ENCODE measurements at regions not wholly inside any gene's neighbourhood (a gene's known extent, or its start where the extent isn't known, plus 50 kb on each side); places are given as distances from the start of the nearest gene placed in this dataset.

DNA sequence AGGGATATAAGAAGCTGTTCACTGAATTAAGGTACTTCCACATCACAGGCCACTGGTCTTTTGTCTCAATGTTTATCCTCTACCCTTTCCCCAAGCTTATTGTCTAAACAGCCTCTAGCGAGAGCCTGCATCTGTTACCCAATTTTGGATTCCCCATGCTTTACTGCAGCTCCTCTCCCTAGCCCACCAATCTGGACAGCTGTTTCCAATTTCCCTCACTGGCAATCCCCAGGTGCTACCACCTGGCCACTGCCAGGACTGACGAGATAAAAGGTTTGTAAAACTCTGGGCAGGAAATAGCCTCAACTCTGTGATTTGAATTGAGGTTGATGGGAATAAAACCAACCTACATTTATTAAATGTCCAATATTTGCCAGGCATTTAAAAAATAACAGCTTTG, 58.0 kb upstream of the TEX9 start:
- Histone ChIP-seq H3K9me2 (ENCODE audit: insufficient read depth, low read length) (no peaks in the 10 kb centered on the region), H3K4me1 (ENCODE audit: insufficient read depth, low read length, poor library complexity, severe bottlenecking) (no peaks in the 10 kb centered on the region), H4K20me1 (ENCODE audit: insufficient read depth, low read length) (no peaks in the 10 kb centered on the region), H3K27ac (ENCODE audit: low read depth, low read length, poor library complexity, severe bottlenecking) (no peak overlapping the region), H3K9me3 (ENCODE audit: low read length) (peaks cover 8% of the 10 kb centered on the region), H3K79me2 (ENCODE audit: insufficient read depth, low read depth, low read length) (no peaks in the 10 kb centered on the region), H3K4me3 (ENCODE audit: low read depth, low read length, poor library complexity, severe bottlenecking) (no peak overlapping the region), H3K36me3 (ENCODE audit: insufficient read depth, low read length) (no peaks in the 10 kb centered on the region), H3K4me2 (ENCODE audit: low read length) (no peak overlapping the region), H2AFZ (ENCODE audit: low read length) (no peak overlapping the region)
- DNase-seq (ENCODE audit: low spot score): no peak
- no TSS peak for BruUV-seq (replicated peaks)
- ChIA-PET POLR2A (interaction anchor here (1.3 kb wide), 1 partner anchor 10 kb away, joined by 3 read pairs; no protein-coding TSS in a partner anchor), CTCF (ENCODE audit: unreplicated experiment) (no interaction called here)
- intact Hi-C loops (cut with micrococcal nuclease; ENCODE audit: unreplicated experiment): no loop called here
- TF ChIP-seq, protein P1, sequence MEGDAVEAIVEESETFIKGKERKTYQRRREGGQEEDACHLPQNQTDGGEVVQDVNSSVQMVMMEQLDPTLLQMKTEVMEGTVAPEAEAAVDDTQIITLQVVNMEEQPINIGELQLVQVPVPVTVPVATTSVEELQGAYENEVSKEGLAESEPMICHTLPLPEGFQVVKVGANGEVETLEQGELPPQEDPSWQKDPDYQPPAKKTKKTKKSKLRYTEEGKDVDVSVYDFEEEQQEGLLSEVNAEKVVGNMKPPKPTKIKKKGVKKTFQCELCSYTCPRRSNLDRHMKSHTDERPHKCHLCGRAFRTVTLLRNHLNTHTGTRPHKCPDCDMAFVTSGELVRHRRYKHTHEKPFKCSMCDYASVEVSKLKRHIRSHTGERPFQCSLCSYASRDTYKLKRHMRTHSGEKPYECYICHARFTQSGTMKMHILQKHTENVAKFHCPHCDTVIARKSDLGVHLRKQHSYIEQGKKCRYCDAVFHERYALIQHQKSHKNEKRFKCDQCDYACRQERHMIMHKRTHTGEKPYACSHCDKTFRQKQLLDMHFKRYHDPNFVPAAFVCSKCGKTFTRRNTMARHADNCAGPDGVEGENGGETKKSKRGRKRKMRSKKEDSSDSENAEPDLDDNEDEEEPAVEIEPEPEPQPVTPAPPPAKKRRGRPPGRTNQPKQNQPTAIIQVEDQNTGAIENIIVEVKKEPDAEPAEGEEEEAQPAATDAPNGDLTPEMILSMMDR (conservative IDR thresholded peaks at IDR 0.05; ENCODE audit: low read length): no peak
- no peak for TF ChIP-seq EZH2phosphoT487 (IDR thresholded peaks at IDR 0.05; ENCODE audit: borderline replicate concordance, low read depth, low read length)

DNA sequence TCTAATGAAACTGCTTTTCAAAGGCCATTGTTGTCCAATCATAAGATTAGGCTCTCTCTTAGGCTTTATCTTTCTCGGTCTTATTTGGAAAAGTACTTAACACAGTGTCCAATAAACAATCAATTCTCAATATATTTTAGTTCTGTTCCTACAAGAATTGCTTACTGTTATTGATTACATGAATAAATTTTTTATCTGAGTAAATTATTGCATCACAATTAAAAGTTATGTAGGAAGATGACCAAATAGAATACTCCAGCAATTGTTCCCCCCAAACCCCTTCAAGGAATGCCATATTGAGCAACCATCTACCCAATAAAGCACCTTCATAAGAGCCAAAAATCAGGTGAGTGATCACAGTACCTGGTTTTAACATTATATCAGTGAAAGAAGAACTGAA, 55.0 kb upstream of the RFX7 start:
- BruUV-seq (replicated peaks): no TSS peak
- no peak overlapping the region for H3K4me2 ChIP-seq (ENCODE audit: low read length)
- no peak for DNase-seq (ENCODE audit: low spot score)
- ChIA-PET POLR2A (interaction anchor here (0.5 to 1.9 kb wide), 2 partner anchors 9 to 837 kb away, joined by 4 to 7 read pairs; no protein-coding TSS in a partner anchor), CTCF (ENCODE audit: unreplicated experiment) (no interaction called here)
- H3K9me2 ChIP-seq (ENCODE audit: insufficient read depth, low read length): no peaks in the 10 kb centered on the region
- no peaks in the 10 kb centered on the region for H3K36me3 ChIP-seq (ENCODE audit: insufficient read depth, low read length)
- H3K4me3 ChIP-seq (ENCODE audit: low read depth, low read length, poor library complexity, severe bottlenecking): no peak overlapping the region
- no peak for TF ChIP-seq EZH2phosphoT487 (IDR thresholded peaks at IDR 0.05; ENCODE audit: borderline replicate concordance, low read depth, low read length)
- TF ChIP-seq, protein P1 (conservative IDR thresholded peaks at IDR 0.05; ENCODE audit: low read length): no peak
- H3K79me2 ChIP-seq (ENCODE audit: insufficient read depth, low read depth, low read length): no peaks in the 10 kb centered on the region
- no peaks in the 10 kb centered on the region for H3K9me3 ChIP-seq (ENCODE audit: low read length)
- H3K27ac ChIP-seq (ENCODE audit: low read depth, low read length, poor library complexity, severe bottlenecking): no peak overlapping the region
- no peaks in the 10 kb centered on the region for H3K4me1 ChIP-seq (ENCODE audit: insufficient read depth, low read length, poor library complexity, severe bottlenecking)
- H4K20me1 ChIP-seq (ENCODE audit: insufficient read depth, low read length): no peaks in the 10 kb centered on the region
- intact Hi-C loops (cut with micrococcal nuclease; ENCODE audit: unreplicated experiment): no loop called here
- H2AFZ ChIP-seq (ENCODE audit: low read length): no peak overlapping the region

DNA sequence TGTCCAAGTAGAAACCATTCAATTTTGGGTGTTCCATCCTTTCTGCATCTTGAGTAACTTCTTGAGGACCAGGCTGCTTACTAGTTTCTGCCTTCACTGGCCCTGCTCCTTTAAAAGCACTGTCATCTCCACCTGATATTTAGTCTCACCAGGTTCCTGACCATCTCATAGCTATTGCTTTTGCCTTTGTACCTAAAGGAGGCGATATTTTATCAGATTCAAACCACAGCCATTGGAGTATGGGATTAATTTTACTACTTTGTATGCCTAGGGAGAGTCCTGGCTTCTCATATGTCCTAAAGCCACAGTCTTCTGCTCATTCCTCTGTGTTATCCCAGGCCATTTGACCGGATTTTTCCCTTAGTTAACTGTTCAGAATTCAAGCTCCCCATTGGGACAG, 51.8 kb upstream of the RFX7 start:
- Histone ChIP-seq H3K36me3 (ENCODE audit: insufficient read depth, low read length) (no peaks in the 10 kb centered on the region), H2AFZ (ENCODE audit: low read length) (no peak overlapping the region), H3K4me3 (ENCODE audit: low read depth, low read length, poor library complexity, severe bottlenecking) (no peak overlapping the region), H3K27ac (ENCODE audit: low read depth, low read length, poor library complexity, severe bottlenecking) (no peak overlapping the region), H3K9me2 (ENCODE audit: insufficient read depth, low read length) (no peaks in the 10 kb centered on the region), H3K79me2 (ENCODE audit: insufficient read depth, low read depth, low read length) (no peaks in the 10 kb centered on the region), H3K4me2 (ENCODE audit: low read length) (no peak overlapping the region), H3K9me3 (ENCODE audit: low read length) (no peaks in the 10 kb centered on the region), H4K20me1 (ENCODE audit: insufficient read depth, low read length) (no peaks in the 10 kb centered on the region), H3K4me1 (ENCODE audit: insufficient read depth, low read length, poor library complexity, severe bottlenecking) (no peaks in the 10 kb centered on the region)
- intact Hi-C loops (cut with micrococcal nuclease; ENCODE audit: unreplicated experiment): no loop called here
- no TSS peak for BruUV-seq (replicated peaks)
- ChIA-PET CTCF (ENCODE audit: unreplicated experiment) (no interaction called here), POLR2A (interaction anchor here (0.6 to 1.1 kb wide), 2 partner anchors 76 to 1683 kb away, joined by 3 read pairs; no protein-coding TSS in a partner anchor)
- DNase-seq (ENCODE audit: low spot score): no peak
- no peak for TF ChIP-seq EZH2phosphoT487 (IDR thresholded peaks at IDR 0.05; ENCODE audit: borderline replicate concordance, low read depth, low read length)
- TF ChIP-seq, protein P1 (conservative IDR thresholded peaks at IDR 0.05; ENCODE audit: low read length): peak; percentile 33; the same call in 1 of the 2 replicates

Measured in OCI-LY7 (cell line).